K562 (cell line): ENCODE measurements at regions not wholly inside any gene's neighbourhood (a gene's known extent, or its start where the extent isn't known, plus 50 kb on each side); places are given as distances from the start of the nearest gene placed in this dataset.

Experiments used
- ATAC-seq: fragments of 200-7000 bp; cut with Tn5 transposase; 3 replicates; pipeline ENCODE4 v1.9.1; 2020; ENCODE audit warnings: moderate library complexity
- BruUV-seq: library from RNA; stranded (reverse); fragments of 400-500 nt; replicated peaks from 2 replicates; lab custom pipeline; 2021; lab: Mats Ljungman, UMichigan
- CTCF ChIA-PET: fragments of 300-600 bp; formaldehyde crosslinking; extraction: SDS; loops from one replicate; lab custom pipeline; 2021; ENCODE audit warnings: low intra/inter-chr PET ratio; lab: Yijun Ruan, JAX
- POLR2A ChIA-PET: fragments of 300-600, 350-650 bp; sonication (Branson Sonifier 250); formaldehyde crosslinking; extraction: SDS; loops from one replicate; lab custom pipeline; 2021; ENCODE audit warnings: antibody characterized with exemption, inconsistent platforms; lab: Yijun Ruan, JAX
- DNase-seq, 4 experiments: peaks; one replicate each; pipeline versions ENCODE4 v3.0.0 to v3.0.0-alpha.2; 2011 to 2018; ENCODE audit warnings: low spot score in 3 of 4, mixed read lengths in 3 of 4; ENCODE audit errors: extremely low read depth in 1 of 4
- FAIRE-seq: peaks from 2 replicates; lab custom pipeline; 2011; peaks lifted over from hg19 to GRCh38; lab: Jason Lieb, UNC
- H2AFZ ChIP-seq: 2 replicates; pipeline ENCODE4 v1.6.0; 2011; ENCODE audit warnings: low read depth, low read length, control low read depth, inconsistent platforms
- H3K27ac ChIP-seq: fragments of 200-600 bp; 3 replicates; pipeline ENCODE4 v1.8.0; 2011; ENCODE audit warnings: low read depth, mild to moderate bottlenecking, control low read depth, inconsistent platforms, low read length, moderate library complexity, mixed read lengths; ENCODE audit errors: extremely low read depth
- H3K27me3 ChIP-seq, 2 experiments: fragments of 300-600 bp in 1 of 2; 2 replicates in 1 of 2; 3 replicates in 1 of 2; pipeline versions ENCODE4 v1.6.0 to v1.8.0; 2011; ENCODE audit warnings: inconsistent platforms in 2 of 2, low read length in 2 of 2, mild to moderate bottlenecking in 1 of 2, mixed read lengths in 1 of 2, moderate library complexity in 1 of 2; ENCODE audit not compliant: control insufficient read depth in 2 of 2, insufficient read depth in 2 of 2
- H3K36me3 ChIP-seq: fragments of 300-600 bp; 3 replicates; pipeline ENCODE4 v1.8.0; 2011; ENCODE audit warnings: mild to moderate bottlenecking, low read length, inconsistent platforms; ENCODE audit not compliant: control insufficient read depth, insufficient read depth
- H3K4me1 ChIP-seq, 2 experiments: fragments of 200-600 bp in 1 of 2; replicated peaks in 1 of 2; 2 replicates in 1 of 2; 3 replicates in 1 of 2; pipeline versions ENCODE4 v1.5.1 to v1.8.0; 2011; ENCODE audit warnings: inconsistent platforms in 2 of 2, low read length in 2 of 2, mild to moderate bottlenecking in 1 of 2, mixed read lengths in 1 of 2, moderate library complexity in 1 of 2; ENCODE audit not compliant: control insufficient read depth in 2 of 2, insufficient read depth in 2 of 2
- H3K4me2 ChIP-seq: 2 replicates; pipeline ENCODE4 v1.6.1; 2011; ENCODE audit warnings: low read length, control low read depth, inconsistent platforms, mixed read lengths; ENCODE audit not compliant: insufficient read depth
- H3K4me3 ChIP-seq: fragments of 200-600 bp; sonication (generic), shearing (Covaris generic); 2 replicates; pipeline ENCODE4 v1.5.1; 2016; ENCODE audit warnings: control low read depth, inconsistent platforms
- H3K79me2 ChIP-seq: fragments of 200-600 bp; 3 replicates; pipeline ENCODE4 v1.8.0; 2011; ENCODE audit warnings: low read length, inconsistent platforms; ENCODE audit not compliant: control insufficient read depth, insufficient read depth
- H3K9ac ChIP-seq, 2 experiments: 2 replicates each; pipeline versions ENCODE4 v1.6.0 to v1.6.1; 2011; ENCODE audit warnings: low read depth in 2 of 2, low read length in 2 of 2, control low read depth in 1 of 2, inconsistent platforms in 1 of 2, mild to moderate bottlenecking in 1 of 2, mixed read lengths in 1 of 2; ENCODE audit not compliant: insufficient read depth in 1 of 2
- H3K9me1 ChIP-seq: one replicate; pipeline ENCODE4 v1.6.0; 2011; ENCODE audit warnings: inconsistent platforms, mild to moderate bottlenecking, low read length, moderate library complexity; ENCODE audit not compliant: control insufficient read depth, insufficient read depth
- H3K9me3 ChIP-seq: replicated peaks from 2 replicates; pipeline ENCODE4 v1.5.1; 2011; ENCODE audit warnings: low read depth, low read length, inconsistent platforms; ENCODE audit not compliant: control insufficient read depth, insufficient read depth
- H4K20me1 ChIP-seq: replicated peaks from 2 replicates; pipeline ENCODE4 v1.6.1; 2011; ENCODE audit warnings: low read length, inconsistent platforms, mixed read lengths; ENCODE audit not compliant: control insufficient read depth, insufficient read depth
- BACH1 ChIP-seq: fragments of 200-800 bp; sonication (Bioruptor generic); IDR thresholded peaks from 2 replicates; pipeline ENCODE4 v1.6.1; 2016; ENCODE audit warnings: missing genetic modification characterization, missing compliant biosample characterization
- BCOR ChIP-seq: fragments of 450-650 bp; IDR thresholded peaks from 2 replicates; pipeline ENCODE4 v1.6.1; 2016
- CGGBP1 ChIP-seq: fragments of 250-450 bp; sonication (Bioruptor Pico); IDR thresholded peaks from 2 replicates; pipeline ENCODE4 v1.9.0; 2021; ENCODE audit warnings: mild to moderate bottlenecking
- CREM ChIP-seq: IDR thresholded peaks from 2 replicates; pipeline ENCODE4 v1.6.1; 2014; ENCODE audit warnings: antibody characterized with exemption, low read depth
- HMBOX1 ChIP-seq: sonication (generic); IDR thresholded peaks from 2 replicates; pipeline ENCODE4 v1.6.1; 2016
- NCOA4 ChIP-seq: fragments of 450-650 bp; IDR thresholded peaks from 2 replicates; pipeline ENCODE4 v1.6.1; 2018; ENCODE audit warnings: mild to moderate bottlenecking; ENCODE audit not compliant: partially characterized antibody
- NCOR1 ChIP-seq: fragments of 450-650 bp; IDR thresholded peaks from 2 replicates; pipeline ENCODE4 v1.6.1; 2016; ENCODE audit warnings: mild to moderate bottlenecking, moderate library complexity
- PATZ1 ChIP-seq: fragments of 250-450 bp; sonication (Bioruptor Pico); IDR thresholded peaks from 2 replicates; pipeline ENCODE4 v1.5.0; 2020; ENCODE audit warnings: mild to moderate bottlenecking, borderline replicate concordance
- PHF20 ChIP-seq: fragments of 450-650 bp; IDR thresholded peaks from 2 replicates; pipeline ENCODE4 v1.6.1; 2018; ENCODE audit not compliant: partially characterized antibody
- PRMT5 ChIP-seq: sonication (generic); formaldehyde crosslinking; IDR thresholded peaks from 2 replicates; pipeline ENCODE4 v1.5.0; 2020; ENCODE audit warnings: missing genetic modification reagents
- PTTG1 ChIP-seq: fragments of 450-650 bp; IDR thresholded peaks from 2 replicates; pipeline ENCODE4 v1.6.1; 2016; ENCODE audit warnings: low read depth, mild to moderate bottlenecking, missing genetic modification characterization, missing compliant biosample characterization
- SRSF9 ChIP-seq: fragments of 200-400 bp; formaldehyde crosslinking; IDR thresholded peaks from 2 replicates; pipeline ENCODE4 v1.6.1; 2017; ENCODE audit warnings: low read depth, low read length, borderline replicate concordance
- ZBTB49 ChIP-seq: sonication (generic); formaldehyde crosslinking; IDR thresholded peaks from 2 replicates; pipeline ENCODE4 v1.8.0; 2022; ENCODE audit warnings: missing genetic modification reagents, mild to moderate bottlenecking, borderline replicate concordance
- ZNF124 ChIP-seq: sonication (generic); formaldehyde crosslinking; IDR thresholded peaks from 2 replicates; pipeline ENCODE4 v1.8.1; 2022; ENCODE audit warnings: missing genetic modification reagents
- ZNF324 ChIP-seq: fragments of 250-450 bp; sonication (Bioruptor Pico); IDR thresholded peaks from 2 replicates; pipeline ENCODE4 v1.4.0; 2020; ENCODE audit warnings: mild to moderate bottlenecking
- ZNF347 ChIP-seq: fragments of 450-650 bp; formaldehyde crosslinking; IDR thresholded peaks from 2 replicates; pipeline ENCODE4 v1.4.0; 2020; ENCODE audit warnings: low read depth, mild to moderate bottlenecking, moderate library complexity
- ZNF408 ChIP-seq: fragments of 250-450 bp; sonication (Bioruptor Pico); IDR thresholded peaks from 2 replicates; pipeline ENCODE4 v1.4.0; 2020; ENCODE audit warnings: low read depth, mild to moderate bottlenecking, moderate library complexity
- ZSCAN32 ChIP-seq: fragments of 450-650 bp; formaldehyde crosslinking; IDR thresholded peaks from 2 replicates; pipeline ENCODE4 v1.4.0; 2020; ENCODE audit warnings: mild to moderate bottlenecking, moderate library complexity
- WGBS: fragments of 100-300 bp; shearing (Covaris generic); methylation state at CpG from one replicate; pipeline ENCODE4 v1.1.6; 2016; ENCODE audit warnings: low coverage, mixed read lengths; ENCODE audit not compliant: insufficient coverage; ENCODE audit errors: missing lambda C conversion rate; 5-methylcytosine and 5-hydroxymethylcytosine counted together
- in situ Hi-C: fragments of 300-500 bp; cut with MboI; formaldehyde crosslinking; loops from 4 replicates; pipeline ENCODE4 v1.15.0; 2018; ENCODE audit warnings: inconsistent platforms, mixed read lengths
- intact Hi-C: fragments of 100-400 bp; cut with micrococcal nuclease; formaldehyde crosslinking; loops from 2 replicates; pipeline ENCODE4 v1.14.2; 2022

GRCh38 chr10:35758076-35758475, 116.0 kb upstream of the FZD8 start:
- H3K79me2 ChIP-seq = no peaks in the 10 kb centered on the region
- H3K27ac ChIP-seq = no peak overlapping the region
- BruUV-seq = no TSS peak
- DNase-seq = no peak
- no peak for FAIRE-seq
- H3K9me3 ChIP-seq = no peaks in the 10 kb centered on the region
- H3K36me3 ChIP-seq = no peaks in the 10 kb centered on the region
- 2% methylated on average over 9 of the region's 9 CpGs for WGBS
- TF ChIP-seq NCOA4 (no peak), SRSF9 (no peak), PRMT5 (CRISPR knock-in tag) (no peak), PHF20 (no peak), ZNF347 (CRISPR knock-in tag) (no peak), HMBOX1 (no peak), CREM (no peak), ZNF324 (CRISPR knock-in tag) (no peak), CGGBP1 (CRISPR knock-in tag) (no peak), PATZ1 (CRISPR knock-in tag) (no peak), ZNF124 (CRISPR knock-in tag) (no peak), ZBTB49 (CRISPR knock-in tag) (no peak), ZSCAN32 (CRISPR knock-in tag) (no peak), BCOR (no peak), BACH1 (tag) (no peak), ZNF408 (CRISPR knock-in tag) (no peak), PTTG1 (tag) (no peak), NCOR1 (no peak)
- no peaks in the 10 kb centered on the region for H3K27me3 ChIP-seq
- ChIA-PET CTCF (no interaction called here), POLR2A (no interaction called here)
- in situ Hi-C loops (no loop called here), intact Hi-C loops (loop anchor here (10.0 kb wide), 1 partner anchor 113 kb away; the partner anchor contains the start of gene FZD8)
- H4K20me1 ChIP-seq = no peaks in the 10 kb centered on the region
- H3K4me3 ChIP-seq = no peak overlapping the region
- H3K4me1 ChIP-seq = no peaks in the 10 kb centered on the region
- no peak for ATAC-seq
- no peaks in the 10 kb centered on the region for H3K9me1 ChIP-seq
- no peak overlapping the region for H3K4me2 ChIP-seq
- no peak overlapping the region for H3K9ac ChIP-seq
- H2AFZ ChIP-seq = no peak overlapping the region
